PC-3 (cell line): ENCODE measurements at regions not wholly inside any gene's neighbourhood (a gene's known extent, or its start where the extent isn't known, plus 50 kb on each side); places are given as distances from the start of the nearest gene placed in this dataset.
A peak's percentile ranks its signal among the peaks of the same experiment; 100 is the strongest.

ENCODE experiments used
- ATAC-seq: fragments of 200-7000 bp; cut with Tn5 transposase; 2 replicates; pipeline ENCODE4 v1.9.1; 2020; ENCODE audit warnings: mild to moderate bottlenecking, moderate library complexity
- BruUV-seq: library from RNA; stranded (reverse); fragments of 400-500 nt; replicated peaks from 2 replicates; lab custom pipeline; 2021; lab: Mats Ljungman, UMichigan
- CTCF ChIA-PET: fragments of 300-600 bp; sonication (Branson Sonifier 250); formaldehyde crosslinking; loops from one replicate; lab custom pipeline; 2022; ENCODE audit warnings: antibody characterized with exemption; lab: Charles Lee
- POLR2A ChIA-PET: fragments of 300-600 bp; sonication (Branson Sonifier 250); formaldehyde crosslinking; loops from one replicate; lab custom pipeline; 2022; ENCODE audit warnings: antibody characterized with exemption; ENCODE audit not compliant: unreplicated experiment; lab: Charles Lee
- DNase-seq: peaks from one replicate; pipeline ENCODE4 v3.0.0-alpha.2; 2015
- H2AFZ ChIP-seq: fragments of 300-600 bp; sonication (generic); 2 replicates; pipeline ENCODE4 v1.6.0; 2016; ENCODE audit warnings: antibody characterized with exemption, low read length
- H3F3A ChIP-seq: fragments of 300-600 bp; sonication (generic); one replicate; pipeline ENCODE4 v1.6.0; 2017; ENCODE audit warnings: antibody characterized with exemption, low read length, control low read depth, mild to moderate bottlenecking; ENCODE audit not compliant: unreplicated experiment
- H3K27ac ChIP-seq: fragments of 300-600 bp; sonication (generic); 2 replicates; pipeline ENCODE4 v1.5.1; 2016; ENCODE audit warnings: mild to moderate bottlenecking, low read length
- H3K27me3 ChIP-seq: fragments of 300-600 bp; sonication (generic); 2 replicates; pipeline ENCODE4 v1.6.1; 2016; ENCODE audit warnings: low read length, mixed read lengths
- H3K36me3 ChIP-seq: fragments of 300-600 bp; sonication (generic); 2 replicates; pipeline ENCODE4 v1.6.1; 2016; ENCODE audit warnings: low read depth, mixed run types, low read length, mixed read lengths
- H3K4me1 ChIP-seq: fragments of 300-600 bp; sonication (generic); 2 replicates; pipeline ENCODE4 v1.5.1; 2016; ENCODE audit warnings: low read length; ENCODE audit not compliant: insufficient read depth
- H3K4me2 ChIP-seq: fragments of 300-600 bp; sonication (generic); 2 replicates; pipeline ENCODE4 v1.6.0; 2016; ENCODE audit warnings: low read length
- H3K4me3 ChIP-seq: fragments of 300-600 bp; sonication (generic); 2 replicates; pipeline ENCODE4 v1.5.1; 2016; ENCODE audit warnings: mild to moderate bottlenecking, low read length, mixed read lengths
- H3K79me2 ChIP-seq: fragments of 300-600 bp; sonication (generic); 2 replicates; pipeline ENCODE4 v1.6.1; 2017; ENCODE audit warnings: low read length, mixed read lengths
- H3K9ac ChIP-seq: fragments of 300-600 bp; sonication (generic); 2 replicates; pipeline ENCODE4 v1.6.0; 2016; ENCODE audit warnings: mild to moderate bottlenecking, low read length
- H3K9me2 ChIP-seq: fragments of 300-600 bp; sonication (generic); replicated peaks from 2 replicates; pipeline ENCODE4 v1.6.1; 2016; ENCODE audit warnings: mixed run types, low read length, mixed read lengths
- H3K9me3 ChIP-seq: fragments of 300-600 bp; sonication (generic); 2 replicates; pipeline ENCODE4 v1.6.1; 2016; ENCODE audit warnings: low read length, mixed read lengths
- H4K20me1 ChIP-seq: fragments of 300-600 bp; sonication (generic); 2 replicates; pipeline ENCODE4 v1.6.1; 2016; ENCODE audit warnings: low read length, mixed read lengths
- CTCF ChIP-seq: fragments of 300-600 bp; sonication (generic); conservative IDR thresholded peaks from 2 replicates; pipeline ENCODE4 v1.5.1; 2017; ENCODE audit warnings: antibody characterized with exemption, low read depth, mild to moderate bottlenecking, low read length
- EZH2 ChIP-seq: fragments of 300-600 bp; sonication (generic); IDR thresholded peaks from one replicate; pipeline ENCODE4 v1.6.1; 2017; ENCODE audit warnings: antibody characterized with exemption, mild to moderate bottlenecking, low read length; ENCODE audit not compliant: unreplicated experiment
- EZH2phosphoT487 ChIP-seq: fragments of 300-600 bp; sonication (generic); IDR thresholded peaks from 2 replicates; pipeline ENCODE4 v1.6.1; 2018; ENCODE audit warnings: mild to moderate bottlenecking, antibody characterized with exemption, low read length, borderline replicate concordance
- intact Hi-C: fragments of 100-400 bp; cut with micrococcal nuclease; formaldehyde crosslinking; loops from 2 replicates; pipeline ENCODE4 v1.9.0; 2023

GRCh38 chr21:18931237-18931636, 527.7 kb upstream of the TMPRSS15 start:
- H4K20me1 ChIP-seq: no peaks in the 10 kb centered on the region
- H3K36me3 ChIP-seq: no peaks in the 10 kb centered on the region
- DNase-seq (no peak), ATAC-seq (no peak; the same call in 1 of the 2 replicates)
- TF ChIP-seq EZH2 (no peak), CTCF (no peak), EZH2phosphoT487 (no peak)
- BruUV-seq: no TSS peak
- ChIA-PET POLR2A (no interaction called here), CTCF (no interaction called here)
- H2AFZ ChIP-seq: no peak overlapping the region
- H3K4me2 ChIP-seq: no peak overlapping the region
- H3K9me2 ChIP-seq: no peaks in the 10 kb centered on the region
- H3F3A ChIP-seq: no peaks in the 10 kb centered on the region
- H3K27ac ChIP-seq: no peak overlapping the region
- no peaks in the 10 kb centered on the region for H3K4me1 ChIP-seq
- no peak overlapping the region for H3K9ac ChIP-seq
- no peaks in the 10 kb centered on the region for H3K27me3 ChIP-seq
- intact Hi-C loops: no loop called here
- no peaks in the 10 kb centered on the region for H3K9me3 ChIP-seq
- no peak overlapping the region for H3K4me3 ChIP-seq
- no peaks in the 10 kb centered on the region for H3K79me2 ChIP-seq

DNA sequence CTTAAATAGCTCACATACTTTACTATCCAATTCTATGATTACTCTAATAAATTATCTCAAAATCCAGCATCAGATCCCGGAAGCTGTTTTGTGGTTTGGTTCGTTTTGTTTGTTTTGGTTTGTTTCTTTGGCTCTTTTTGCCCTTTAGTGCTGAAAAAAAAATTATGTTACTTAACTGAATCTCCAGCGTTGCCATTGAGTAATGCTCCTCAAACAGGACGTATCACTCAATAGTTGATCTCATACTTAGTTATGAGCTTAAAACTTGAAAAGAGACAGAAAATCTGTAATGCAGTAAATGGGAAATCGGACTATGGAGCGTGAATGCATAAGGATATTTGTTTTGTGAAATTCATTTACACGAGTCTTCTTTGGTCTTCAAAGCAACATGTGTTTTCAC, 533.8 kb upstream of the TMPRSS15 start:
- Histone ChIP-seq H3K27ac (no peak overlapping the region), H3K36me3 (no peaks in the 10 kb centered on the region), H2AFZ (0 out of 2 replicates have a peak overlapping the region, but pooled peaks have one; percentile 20), H3K9ac (no peak overlapping the region), H3F3A (no peaks in the 10 kb centered on the region), H3K79me2 (no peaks in the 10 kb centered on the region), H3K9me3 (no peaks in the 10 kb centered on the region), H3K4me2 (peak overlapping the region; percentile 30), H3K27me3 (no peaks in the 10 kb centered on the region), H3K4me1 (peaks cover 7% of the 10 kb centered on the region; the same call in 1 of the 2 replicates), H4K20me1 (no peaks in the 10 kb centered on the region), H3K4me3 (no peak overlapping the region), H3K9me2 (no peaks in the 10 kb centered on the region)
- intact Hi-C loops: no loop called here
- POLR2A ChIA-PET: interaction anchor here (0.6 to 0.7 kb wide), 2 partner anchors 105 to 1898 kb away, joined by 3 read pairs; no protein-coding TSS in a partner anchor
- peak; percentile 70 for ATAC-seq
- CTCF ChIA-PET: interaction anchor here (0.6 kb wide), 1 partner anchor 8 kb away, joined by 3 read pairs; no protein-coding TSS in a partner anchor
- peak; percentile 52 for DNase-seq
- TF ChIP-seq CTCF (no peak), EZH2 (no peak), EZH2phosphoT487 (no peak)
- no TSS peak for BruUV-seq

GRCh38 chr21:18940791-18941190, 537.2 kb upstream of the TMPRSS15 start:
- Histone ChIP-seq H3K9ac (no peak overlapping the region), H3K27ac (no peak overlapping the region), H3K36me3 (no peaks in the 10 kb centered on the region), H3K4me1 (peaks cover 7% of the 10 kb centered on the region; the same call in 1 of the 2 replicates), H3K27me3 (no peaks in the 10 kb centered on the region), H3F3A (no peaks in the 10 kb centered on the region), H4K20me1 (no peaks in the 10 kb centered on the region), H3K4me3 (no peak overlapping the region), H3K9me3 (no peaks in the 10 kb centered on the region), H3K4me2 (no peak overlapping the region), H3K79me2 (no peaks in the 10 kb centered on the region), H3K9me2 (no peaks in the 10 kb centered on the region), H2AFZ (no peak overlapping the region)
- no peak for TF ChIP-seq EZH2phosphoT487
- no peak for TF ChIP-seq CTCF
- no peak for TF ChIP-seq EZH2
- ATAC-seq (peak; percentile 71), DNase-seq (peak; percentile 48)
- ChIA-PET CTCF (no interaction called here), POLR2A (no interaction called here)
- no TSS peak for BruUV-seq
- intact Hi-C loops: no loop called here
